HG02798 (cell line): ENCODE measurements at regions not wholly inside any gene's neighbourhood (a gene's known extent, or its start where the extent isn't known, plus 50 kb on each side); places are given as distances from the start of the nearest gene placed in this dataset.

Source experiments
- ATAC-seq: cut with Tn5 transposase; IDR thresholded peaks from one replicate; pipeline ENCODE4 v1.9.1; 2021; ENCODE audit warnings: mild to moderate bottlenecking; ENCODE audit not compliant: unreplicated experiment, poor library complexity

GRCh38 chr1:204736836-204737235, 51.3 kb upstream of the LRRN2 start:
- ATAC-seq, result no peak

GRCh38 chr1:204738506-204738905, 53.0 kb upstream of the LRRN2 start:
- ATAC-seq, result no peak

- no peak for ATAC-seq
Observed at GRCh38 chr1:204740354-204740753, 54.8 kb upstream of the LRRN2 start.

GRCh38 chr1:204741440-204741839, 55.9 kb upstream of the LRRN2 start:
- ATAC-seq, result no peak

- no peak for ATAC-seq
Observed at GRCh38 chr1:204742676-204743251, 57.2 kb upstream of the LRRN2 start.

- no peak for ATAC-seq
Observed at GRCh38 chr1:204744107-204744779, 58.7 kb upstream of the LRRN2 start.

GRCh38 chr1:204746838-204747442, 61.4 kb upstream of the LRRN2 start:
- ATAC-seq, result peak; percentile 56

- ATAC-seq, result no peak
Observed at GRCh38 chr1:204751480-204751879, 65.9 kb upstream of the LRRN2 start.

- ATAC-seq, result no peak
Observed at GRCh38 chr1:204751883-204752687, 66.5 kb upstream of the LRRN2 start.

- no peak for ATAC-seq
Observed at GRCh38 chr1:204752688-204753040, 67.1 kb upstream of the LRRN2 start.

GRCh38 chr1:204754821-204755220, 69.3 kb upstream of the LRRN2 start:
- no peak for ATAC-seq

GRCh38 chr1:204756349-204756748, 70.8 kb upstream of the LRRN2 start:
- no peak for ATAC-seq

GRCh38 chr1:204756811-204757210, 71.3 kb upstream of the LRRN2 start:
- no peak for ATAC-seq

- ATAC-seq, result no peak
Observed at GRCh38 chr1:204758601-204759000, 73.1 kb upstream of the LRRN2 start.

GRCh38 chr1:204760350-204760749, 74.8 kb upstream of the LRRN2 start:
- ATAC-seq, result no peak

- ATAC-seq, result no peak
Observed at GRCh38 chr1:204760757-204761156, 75.2 kb upstream of the LRRN2 start.

- ATAC-seq, result peak; percentile 92
Observed at GRCh38 chr1:204763773-204764427, 78.4 kb upstream of the LRRN2 start.

- ATAC-seq, result no peak
Observed at GRCh38 chr1:204769997-204770396, 84.5 kb upstream of the LRRN2 start.

GRCh38 chr1:204771358-204771757, 85.8 kb upstream of the LRRN2 start:
- ATAC-seq, result no peak

- no peak for ATAC-seq
Observed at GRCh38 chr1:204773246-204773645, 87.7 kb upstream of the LRRN2 start.

- no peak for ATAC-seq
Observed at GRCh38 chr1:204775546-204775945, 90.0 kb upstream of the LRRN2 start.
